Progenitor cell of endocrine pancreas (in vitro differentiated cells): ENCODE measurements at regions not wholly inside any gene's neighbourhood (a gene's known extent, or its start where the extent isn't known, plus 50 kb on each side); places are given as distances from the start of the nearest gene placed in this dataset.
"Not testable (repeated sequence)": the region's sequence is repeated elsewhere in the genome, so short reads cannot be mapped to it uniquely, and the experiment has no call there.

Source experiments
- DNase-seq: peaks from one replicate; pipeline ENCODE4 v3.0.0; 2021; ENCODE audit warnings: low spot score; ENCODE audit not compliant: unreplicated experiment
- H3K27ac Mint-ChIP-seq: 2 replicates; pipeline ENCODE4 v1.8.0; 2021; ENCODE audit warnings: mild to moderate bottlenecking, moderate library complexity, mixed read lengths
- H3K27me3 Mint-ChIP-seq: 2 replicates; pipeline ENCODE4 v1.8.0; 2021; ENCODE audit warnings: mixed read lengths
- H3K36me3 Mint-ChIP-seq: 2 replicates; pipeline ENCODE4 v1.8.0; 2022; ENCODE audit warnings: mixed read lengths; ENCODE audit not compliant: insufficient read depth
- H3K4me1 Mint-ChIP-seq: 2 replicates; pipeline ENCODE4 v1.8.0; 2021; ENCODE audit warnings: low read depth, mixed read lengths
- H3K4me3 Mint-ChIP-seq: 2 replicates; pipeline ENCODE4 v1.8.0; 2021; ENCODE audit warnings: low read depth, mild to moderate bottlenecking, moderate library complexity, mixed read lengths
- H3K9me3 Mint-ChIP-seq: 2 replicates; pipeline ENCODE4 v1.8.0; 2021; ENCODE audit warnings: low read depth, mixed read lengths
- CTCF ChIP-seq: fragments of 200-600 bp; sonication (generic); IDR thresholded peaks from one replicate; pipeline ENCODE4 v1.5.0; 2021; ENCODE audit warnings: antibody characterized with exemption, mild to moderate bottlenecking; ENCODE audit not compliant: unreplicated experiment

DNA sequence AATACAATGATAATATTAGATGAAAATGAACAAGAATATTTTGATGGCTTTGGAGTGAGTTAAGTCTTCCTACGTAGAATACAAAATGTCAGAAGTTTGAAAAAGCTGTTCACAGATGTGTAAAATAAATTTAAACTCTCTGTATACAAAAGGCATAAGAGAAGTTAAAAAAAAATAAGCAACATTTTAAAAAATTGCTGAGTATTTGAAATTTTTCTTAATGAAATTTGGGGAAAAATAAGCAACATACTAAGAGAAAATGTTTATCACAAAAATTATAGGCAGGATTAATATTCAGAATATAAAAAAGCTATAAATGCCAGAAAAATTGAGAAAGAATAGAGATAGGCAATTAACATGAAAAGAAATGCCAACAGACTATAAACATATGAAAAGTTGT is 470.7 kb upstream of the TRPC7 start:
- Mint-ChIP-seq H3K4me3 (no peak overlapping the region), H3K36me3 (no peaks in the 10 kb centered on the region), H3K27me3 (no peaks in the 10 kb centered on the region), H3K9me3 (no peaks in the 10 kb centered on the region), H3K27ac (no peak overlapping the region), H3K4me1 (no peaks in the 10 kb centered on the region)
- DNase-seq, result no peak
- TF ChIP-seq CTCF, result no peak

DNA sequence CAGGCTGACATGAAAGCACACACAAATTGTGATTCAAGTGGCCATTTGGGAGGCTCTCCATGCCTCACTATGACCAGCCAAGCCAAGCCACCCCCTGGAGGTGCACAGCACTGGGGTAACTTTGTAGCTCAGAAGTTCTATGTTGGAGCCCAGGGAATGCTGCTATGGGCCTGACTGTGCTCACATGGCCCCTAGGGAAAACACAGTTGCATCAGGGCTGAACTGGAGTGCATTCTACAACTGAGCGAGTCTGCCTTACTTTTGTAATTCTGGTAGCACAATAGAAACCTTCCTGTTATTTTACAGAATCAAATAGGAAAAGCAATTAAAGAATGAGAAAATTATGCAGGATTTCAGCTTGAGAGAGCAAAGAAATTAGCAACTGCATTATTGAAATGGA is 455.5 kb upstream of the TRPC7 start:
- no peak overlapping the region for H3K4me3 Mint-ChIP-seq
- TF ChIP-seq CTCF, result no peak
- no peaks in the 10 kb centered on the region for H3K4me1 Mint-ChIP-seq
- H3K9me3 Mint-ChIP-seq, result peaks cover 1% of the 10 kb centered on the region
- peaks cover 5% of the 10 kb centered on the region for H3K27me3 Mint-ChIP-seq
- no peaks in the 10 kb centered on the region for H3K36me3 Mint-ChIP-seq
- H3K27ac Mint-ChIP-seq, result no peak overlapping the region
- no peak for DNase-seq

DNA sequence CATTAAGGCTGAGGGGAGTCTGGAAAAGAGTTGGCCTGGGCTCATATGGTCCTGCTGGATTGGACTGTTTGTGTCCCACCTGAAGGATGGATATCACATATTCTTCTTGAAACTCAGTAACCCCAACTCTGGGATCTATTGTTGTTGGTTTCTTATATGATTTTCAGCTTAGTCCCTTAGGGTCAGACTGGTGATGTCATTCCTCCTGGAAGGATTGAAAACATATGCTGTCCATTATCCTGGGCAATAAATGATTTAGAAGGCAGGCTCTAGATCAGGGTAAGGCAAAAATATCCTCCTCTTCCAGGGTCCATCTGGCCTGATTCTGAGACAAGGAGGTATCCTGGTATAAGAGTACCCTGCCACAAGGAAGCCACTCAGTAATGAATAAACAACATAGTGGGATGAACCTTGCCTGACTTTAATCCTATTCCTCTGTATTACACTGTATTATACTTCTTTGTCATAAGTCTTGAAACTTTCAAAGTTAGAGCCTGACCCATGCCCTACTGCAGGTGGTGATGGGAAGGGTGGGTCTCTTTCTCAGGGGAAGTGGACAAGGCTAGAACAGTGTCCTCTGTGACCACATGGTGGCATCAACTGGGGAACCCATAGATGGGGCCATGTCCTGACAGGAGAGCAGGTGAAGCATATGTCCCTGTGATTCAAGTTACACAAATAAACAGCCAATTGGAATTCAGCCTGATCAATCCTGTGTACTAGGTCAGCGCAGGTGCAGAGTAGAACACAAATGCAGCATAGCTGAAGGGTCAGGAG is 454.4 kb upstream of the TRPC7 start:
- Mint-ChIP-seq H3K36me3 (no peaks in the 10 kb centered on the region), H3K27me3 (peaks cover 5% of the 10 kb centered on the region), H3K9me3 (peaks cover 2% of the 10 kb centered on the region), H3K4me3 (no peak overlapping the region), H3K27ac (no peak overlapping the region), H3K4me1 (no peaks in the 10 kb centered on the region)
- no peak for DNase-seq
- no peak for TF ChIP-seq CTCF

DNA sequence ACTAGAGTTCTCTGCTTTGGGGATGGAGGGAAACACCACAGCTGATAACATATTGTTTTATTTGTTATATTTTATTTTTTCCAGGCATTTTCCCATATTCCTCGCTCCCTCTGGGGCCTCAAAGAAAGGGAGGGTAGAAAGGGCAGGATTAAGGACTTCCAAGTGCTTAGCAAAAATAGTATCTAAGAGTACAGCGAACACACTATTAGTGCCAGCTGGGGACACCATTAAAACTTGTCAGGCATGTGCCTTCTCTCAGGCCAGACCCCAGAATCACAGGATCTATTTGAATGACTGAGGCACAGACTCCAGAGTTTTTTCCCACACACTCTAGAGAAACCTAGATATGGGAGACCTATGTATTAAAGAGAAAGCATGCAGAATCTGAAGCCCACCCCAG is 451.0 kb upstream of the TRPC7 start:
- Mint-ChIP-seq H3K27me3 (peaks cover 5% of the 10 kb centered on the region), H3K4me3 (no peak overlapping the region), H3K9me3 (peaks cover 2% of the 10 kb centered on the region), H3K36me3 (no peaks in the 10 kb centered on the region), H3K27ac (no peak overlapping the region), H3K4me1 (no peaks in the 10 kb centered on the region)
- no peak for DNase-seq
- no peak for TF ChIP-seq CTCF

- Mint-ChIP-seq H3K4me1 (no peaks in the 10 kb centered on the region), H3K9me3 (peaks cover 2% of the 10 kb centered on the region), H3K27me3 (peaks cover 5% of the 10 kb centered on the region), H3K27ac (no peak overlapping the region), H3K4me3 (no peak overlapping the region), H3K36me3 (no peaks in the 10 kb centered on the region)
- TF ChIP-seq CTCF, result no peak
- DNase-seq, result no peak
These were observed 449.5 kb upstream of the TRPC7 start for GRCh38 chr5:136814619-136815378.

DNA sequence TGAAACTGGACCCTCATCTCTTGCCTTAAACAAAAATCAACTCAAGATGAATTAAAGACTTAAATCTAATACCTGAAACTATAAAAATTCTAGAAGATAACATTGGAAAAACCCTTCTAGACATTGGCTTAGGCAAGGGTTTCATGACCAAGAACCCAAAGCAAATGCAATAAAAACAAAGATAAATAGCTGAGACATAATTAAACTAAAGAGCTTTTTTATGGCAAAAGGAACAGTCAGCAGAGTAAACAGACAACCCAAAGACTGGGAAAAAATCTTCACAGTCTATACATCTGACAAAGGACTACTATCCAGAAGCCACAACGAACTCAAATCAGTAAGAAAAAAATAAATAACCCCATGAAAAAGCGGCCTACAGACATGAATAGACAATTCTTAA is 446.9 kb upstream of the TRPC7 start:
- not testable (repeated sequence) for H3K4me3 Mint-ChIP-seq, H3K4me1 Mint-ChIP-seq, H3K9me3 Mint-ChIP-seq, H3K27ac Mint-ChIP-seq, H3K36me3 Mint-ChIP-seq, H3K27me3 Mint-ChIP-seq, DNase-seq
